ENCODE measurements at regions not wholly inside any gene's neighbourhood (a gene's known extent, or its start where the extent isn't known, plus 50 kb on each side); places are given as distances from the start of the nearest gene placed in this dataset.
A peak's percentile ranks its signal among the peaks of the same experiment; 100 is the strongest.
"Not testable (repeated sequence)": the region's sequence is repeated elsewhere in the genome, so short reads cannot be mapped to it uniquely, and the experiment has no call there.

GRCh38 chr2:195363496-195363895 is 293.5 kb upstream of the SLC39A10 start:
- FAIRE-seq (no peak), DNase-seq (ENCODE audit: low spot score) (peak; percentile 21)

- FAIRE-seq (no peak), DNase-seq (ENCODE audit: low spot score) (no peak)
These were observed 296.8 kb upstream of the SLC39A10 start for GRCh38 chr2:195360242-195360641.

GRCh38 chr2:195359043-195359735 is 297.8 kb upstream of the SLC39A10 start:
- no peak for DNase-seq (ENCODE audit: low spot score)
- no peak for FAIRE-seq

- FAIRE-seq: no peak
- no peak for DNase-seq (ENCODE audit: low spot score)
These were observed 300.0 kb upstream of the SLC39A10 start for GRCh38 chr2:195356920-195357440.

- FAIRE-seq: no peak
- DNase-seq (ENCODE audit: low spot score): no peak
These were observed 301.0 kb upstream of the SLC39A10 start for GRCh38 chr2:195356026-195356425.

- FAIRE-seq (no peak), DNase-seq (ENCODE audit: low spot score) (no peak)
These were observed 304.4 kb upstream of the SLC39A10 start for GRCh38 chr2:195352581-195352980.

- no peak for DNase-seq (ENCODE audit: low spot score)
- no peak for FAIRE-seq
These were observed 313.0 kb upstream of the SLC39A10 start for GRCh38 chr2:195343942-195344530.

GRCh38 chr2:195343540-195343939 is 313.5 kb upstream of the SLC39A10 start:
- no peak for FAIRE-seq
- no peak for DNase-seq (ENCODE audit: low spot score)

- DNase-seq (ENCODE audit: low spot score) (no peak), FAIRE-seq (no peak)
These were observed 315.0 kb upstream of the SLC39A10 start for GRCh38 chr2:195342061-195342460.

- DNase-seq (ENCODE audit: low spot score) (no peak), FAIRE-seq (no peak)
These were observed 318.2 kb upstream of the SLC39A10 start for GRCh38 chr2:195338856-195339255.

GRCh38 chr2:195337597-195337996 is 319.4 kb upstream of the SLC39A10 start:
- DNase-seq (ENCODE audit: low spot score) (no peak), FAIRE-seq (no peak)

- DNase-seq (ENCODE audit: low spot score): no peak
- FAIRE-seq: no peak
These were observed 323.2 kb upstream of the SLC39A10 start for GRCh38 chr2:195333869-195334268.

- no peak for DNase-seq (ENCODE audit: low spot score)
- FAIRE-seq: no peak
These were observed 325.1 kb upstream of the SLC39A10 start for GRCh38 chr2:195331966-195332365.

GRCh38 chr2:195331129-195331528 is 325.9 kb upstream of the SLC39A10 start:
- DNase-seq (ENCODE audit: low spot score) (no peak), FAIRE-seq (no peak)

GRCh38 chr2:195330513-195330956 is 326.5 kb upstream of the SLC39A10 start:
- DNase-seq (ENCODE audit: low spot score) (no peak), FAIRE-seq (no peak)

GRCh38 chr2:195329784-195330183 is 327.2 kb upstream of the SLC39A10 start:
- FAIRE-seq; DNase-seq (ENCODE audit: low spot score): not testable (repeated sequence)

GRCh38 chr2:195326537-195326936 is 330.5 kb upstream of the SLC39A10 start:
- no peak for FAIRE-seq
- no peak for DNase-seq (ENCODE audit: low spot score)

- peak; percentile 9 for FAIRE-seq
- DNase-seq (ENCODE audit: low spot score): peak; percentile 8
These were observed 334.7 kb upstream of the SLC39A10 start for GRCh38 chr2:195322324-195322723.

GRCh38 chr2:195320413-195320973 is 336.5 kb upstream of the SLC39A10 start:
- no peak for FAIRE-seq
- no peak for DNase-seq (ENCODE audit: low spot score)

- DNase-seq (ENCODE audit: low spot score): no peak
- no peak for FAIRE-seq
These were observed 337.2 kb upstream of the SLC39A10 start for GRCh38 chr2:195319548-195320412.

- FAIRE-seq: no peak
- DNase-seq (ENCODE audit: low spot score): no peak
These were observed 337.9 kb upstream of the SLC39A10 start for GRCh38 chr2:195319112-195319460.
